CD14-positive monocyte (primary cell): ENCODE measurements at regions not wholly inside any gene's neighbourhood (a gene's known extent, or its start where the extent isn't known, plus 50 kb on each side); places are given as distances from the start of the nearest gene placed in this dataset.
"Not testable (repeated sequence)": the region's sequence is repeated elsewhere in the genome, so short reads cannot be mapped to it uniquely, and the experiment has no call there.

Experiments
- DNase-seq, 3 donors: peaks; one replicate each; pipeline ENCODE4 v3.0.0-alpha.2; 2011 to 2022
- H2AFZ ChIP-seq: 2 replicates; pipeline ENCODE4 v1.6.0; 2012; ENCODE audit warnings: mild to moderate bottlenecking, low read depth, low read length, inconsistent platforms; ENCODE audit not compliant: insufficient read depth, poor library complexity, severe bottlenecking
- H3K27ac ChIP-seq, 2 donors: 1 replicate in 1 of 2; 2 replicates in 1 of 2; pipeline ENCODE4 v1.5.1; 2012 to 2013; ENCODE audit warnings: low read length in 2 of 2, control low read depth in 1 of 2, inconsistent platforms in 1 of 2, low read depth in 1 of 2, mild to moderate bottlenecking in 1 of 2
- H3K27me3 ChIP-seq, 2 donors: one replicate each; pipeline versions ENCODE4 v1.6.0 to v1.6.1; 2011 to 2013; ENCODE audit warnings: low read length in 2 of 2; ENCODE audit not compliant: control insufficient read depth in 2 of 2, insufficient read depth in 2 of 2
- H3K36me3 ChIP-seq, 2 donors: replicated peaks in 1 of 2; 1 replicate in 1 of 2; 2 replicates in 1 of 2; pipeline versions ENCODE4 v1.5.1 to v1.6.1; 2012 to 2013; ENCODE audit warnings: low read length in 2 of 2, control low read depth in 1 of 2, inconsistent platforms in 1 of 2, mild to moderate bottlenecking in 1 of 2; ENCODE audit not compliant: insufficient read depth in 2 of 2, control insufficient read depth in 1 of 2
- H3K4me1 ChIP-seq, 2 donors: 1 replicate in 1 of 2; 2 replicates in 1 of 2; pipeline versions ENCODE4 v1.5.1 to v1.6.1; 2012 to 2013; ENCODE audit warnings: low read length in 2 of 2, control low read depth in 1 of 2, inconsistent platforms in 1 of 2, mild to moderate bottlenecking in 1 of 2, moderate library complexity in 1 of 2; ENCODE audit not compliant: insufficient read depth in 2 of 2, control insufficient read depth in 1 of 2
- H3K4me2 ChIP-seq: replicated peaks from 2 replicates; pipeline ENCODE3; 2012; ENCODE audit warnings: low read length, moderate library complexity, mild to moderate bottlenecking; ENCODE audit not compliant: poor library complexity, severe bottlenecking; ENCODE audit errors: extremely low read depth
- H3K4me3 ChIP-seq, 3 experiments: fragments of 200-600 bp in 1 of 3; sonication (generic) in 1 of 3; replicated peaks in 1 of 3; 1 replicate in 2 of 3; 2 replicates in 1 of 3; pipeline ENCODE4 v1.5.1; 2011 to 2013; ENCODE audit warnings: low read length in 3 of 3, mild to moderate bottlenecking in 3 of 3, control low read depth in 2 of 3, low read depth in 2 of 3, inconsistent platforms in 1 of 3, moderate library complexity in 1 of 3
- H3K79me2 ChIP-seq: 2 replicates; pipeline ENCODE4 v1.6.0; 2012; ENCODE audit warnings: mild to moderate bottlenecking, control low read depth, inconsistent platforms, low read length, moderate library complexity; ENCODE audit not compliant: insufficient read depth
- H3K9ac ChIP-seq: 2 replicates; pipeline ENCODE4 v1.6.0; 2017; ENCODE audit warnings: low read length, mild to moderate bottlenecking; ENCODE audit not compliant: insufficient read depth, poor library complexity, severe bottlenecking
- H3K9me3 ChIP-seq, 2 donors: replicated peaks in 1 of 2; 1 replicate in 1 of 2; 2 replicates in 1 of 2; pipeline versions ENCODE4 v1.5.1 to v1.6.1; 2012 to 2013; ENCODE audit warnings: low read length in 2 of 2, control low read depth in 1 of 2; ENCODE audit not compliant: control insufficient read depth in 1 of 2, insufficient read depth in 1 of 2
- H4K20me1 ChIP-seq: 2 replicates; pipeline ENCODE4 v1.6.0; 2012; ENCODE audit warnings: mild to moderate bottlenecking, low read length, control low read depth, moderate library complexity; ENCODE audit not compliant: insufficient read depth
- H3K27ac Mint-ChIP-seq, 7 donors: one replicate each; pipeline ENCODE4 v1.8.0; 2020; ENCODE audit warnings: mild to moderate bottlenecking in 7 of 7, mixed read lengths in 7 of 7, moderate library complexity in 6 of 7, inconsistent platforms in 2 of 7
- H3K27me3 Mint-ChIP-seq, 3 donors: one replicate each; pipeline ENCODE4 v1.8.0; 2021 to 2022; ENCODE audit warnings: low read depth in 3 of 3, mild to moderate bottlenecking in 3 of 3, mixed read lengths in 3 of 3, moderate library complexity in 3 of 3, inconsistent platforms in 1 of 3
- H3K36me3 Mint-ChIP-seq, 2 donors: one replicate each; pipeline ENCODE4 v1.8.0; 2020; ENCODE audit warnings: mixed read lengths in 2 of 2, inconsistent platforms in 1 of 2, mild to moderate bottlenecking in 1 of 2
- H3K4me1 Mint-ChIP-seq: one replicate; pipeline ENCODE4 v1.8.0; 2020; ENCODE audit warnings: mild to moderate bottlenecking, mixed read lengths
- H3K4me3 Mint-ChIP-seq, 2 donors: one replicate each; pipeline ENCODE4 v1.8.0; 2020; ENCODE audit warnings: mild to moderate bottlenecking in 2 of 2, mixed read lengths in 2 of 2, moderate library complexity in 1 of 2
- H3K9me3 Mint-ChIP-seq, 7 donors: one replicate each; pipeline ENCODE4 v1.8.0; 2020 to 2022; ENCODE audit warnings: mixed read lengths in 7 of 7, mild to moderate bottlenecking in 6 of 7, moderate library complexity in 6 of 7, inconsistent platforms in 2 of 7
- CTCF ChIP-seq: fragments of 200-600 bp; IDR thresholded peaks from one replicate; pipeline ENCODE4 v1.8.0; 2022; ENCODE audit warnings: antibody characterized with exemption, mild to moderate bottlenecking
- WGBS: methylation state at CpG from one replicate; pipeline ENCODE4 v1.1.5; 2013; ENCODE audit warnings: missing lambda C conversion rate; ENCODE audit not compliant: insufficient coverage; 5-methylcytosine and 5-hydroxymethylcytosine counted together
- intact Hi-C, 2 donors: fragments of 100-400 bp; cut with micrococcal nuclease; formaldehyde crosslinking; loops; one replicate each; pipeline versions ENCODE4 v1.15.0 to v1.15.1; 2023

GRCh38 chr11:23632293-23632692 lies 772.0 kb upstream of the CCDC179 start:
- Histone ChIP-seq H3K4me2 (no peak overlapping the region), H3K9me3 (peaks cover 0 to 4% of the 10 kb centered on the region in 2 donors), H3K4me3 (no peak overlapping the region), H3K27ac (no peak overlapping the region), H3K79me2 (no peaks in the 10 kb centered on the region), H2AFZ (no peak overlapping the region), H3K4me1 (no peaks in the 10 kb centered on the region), H4K20me1 (no peaks in the 10 kb centered on the region), H3K36me3 (no peaks in the 10 kb centered on the region), H3K27me3 (no peaks in the 10 kb centered on the region), H3K9ac (no peak overlapping the region)
- WGBS = no CpG with 5 or more reads among the region's 2 CpGs
- H3K36me3 Mint-ChIP-seq = no peaks in the 10 kb centered on the region
- peak overlapping the region in 1 of 7 donors; percentile 24 for H3K27ac Mint-ChIP-seq
- H3K27me3 Mint-ChIP-seq = peaks cover 0 to 2% (median 0%) of the 10 kb centered on the region in 3 donors
- intact Hi-C loops = no loop called here
- no peaks in the 10 kb centered on the region for H3K4me1 Mint-ChIP-seq
- H3K9me3 Mint-ChIP-seq = peaks cover 2 to 16% (median 4%) of the 10 kb centered on the region in 7 donors
- no peak overlapping the region for H3K4me3 Mint-ChIP-seq
- TF ChIP-seq CTCF = no peak
- no peak for DNase-seq

DNA sequence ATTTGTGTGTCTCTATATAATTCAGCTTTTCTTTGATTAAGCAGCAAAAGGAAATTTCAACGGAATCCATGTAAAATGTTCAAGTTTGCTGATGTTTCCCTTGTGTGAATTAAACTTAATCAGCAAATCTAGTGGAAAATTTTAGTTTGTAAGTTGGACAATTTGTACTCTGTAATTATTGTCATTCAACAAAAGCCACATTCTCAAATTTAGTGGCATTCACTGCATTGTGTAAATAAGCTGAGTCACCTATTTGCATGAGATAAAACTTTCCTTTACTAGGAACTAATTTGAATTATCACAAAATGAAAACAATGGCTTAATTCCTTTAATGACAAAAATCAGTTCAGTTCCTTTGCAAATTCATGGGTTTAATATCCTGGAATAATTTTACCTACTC lies 784.2 kb upstream of the CCDC179 start:
- Histone ChIP-seq H3K27me3 (no peaks in the 10 kb centered on the region), H3K9me3 (no peaks in the 10 kb centered on the region), H3K36me3 (no peaks in the 10 kb centered on the region), H2AFZ (no peak overlapping the region), H3K4me2 (no peak overlapping the region), H4K20me1 (no peaks in the 10 kb centered on the region), H3K27ac (no peak overlapping the region), H3K9ac (no peak overlapping the region), H3K79me2 (no peaks in the 10 kb centered on the region), H3K4me1 (no peaks in the 10 kb centered on the region), H3K4me3 (no peak overlapping the region)
- peaks cover 0 to 2% (median 1%) of the 10 kb centered on the region in 7 donors for H3K9me3 Mint-ChIP-seq
- H3K27ac Mint-ChIP-seq = no peak overlapping the region
- no peaks in the 10 kb centered on the region for H3K4me1 Mint-ChIP-seq
- intact Hi-C loops = no loop called here
- no peak for DNase-seq
- no peak overlapping the region for H3K4me3 Mint-ChIP-seq
- no peak for TF ChIP-seq CTCF
- H3K36me3 Mint-ChIP-seq = no peaks in the 10 kb centered on the region
- H3K27me3 Mint-ChIP-seq = no peaks in the 10 kb centered on the region
- no CpG with 5 or more reads among the region's 1 CpG for WGBS

DNA sequence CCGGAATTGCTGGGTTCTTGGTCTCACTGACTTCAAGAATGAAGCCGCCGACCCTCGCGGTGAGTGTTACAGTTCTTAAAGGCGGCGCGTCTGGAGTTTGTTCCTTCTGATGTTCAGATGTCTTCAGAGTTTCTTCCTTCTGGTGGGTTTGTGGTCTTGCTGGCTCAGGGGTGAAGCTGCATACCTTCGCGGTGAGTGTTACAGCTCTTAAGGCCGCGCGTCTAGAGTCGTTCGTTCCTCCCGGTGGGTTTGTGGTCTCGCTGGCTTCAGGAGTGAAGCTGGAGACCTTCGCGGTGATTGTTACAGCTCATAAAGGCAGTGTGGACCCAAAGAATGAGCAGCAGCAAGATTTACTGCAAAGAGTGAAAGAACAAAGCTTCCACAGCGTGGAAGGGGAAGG lies 792.1 kb upstream of the CCDC179 start:
- H2AFZ ChIP-seq, H3K79me2 ChIP-seq, H3K27me3 ChIP-seq, H3K4me2 ChIP-seq, H3K4me3 ChIP-seq, H3K36me3 Mint-ChIP-seq, H3K9ac ChIP-seq, H4K20me1 ChIP-seq, H3K27me3 Mint-ChIP-seq, H3K27ac Mint-ChIP-seq, H3K27ac ChIP-seq, intact Hi-C loops, H3K4me1 Mint-ChIP-seq, DNase-seq, H3K4me1 ChIP-seq, H3K36me3 ChIP-seq, H3K4me3 Mint-ChIP-seq: not testable (repeated sequence)
- WGBS = 94% methylated on average over 19 of the region's 20 CpGs
- peaks cover 0 to 17% of the 10 kb centered on the region in 2 donors for H3K9me3 ChIP-seq
- peaks cover 1 to 18% (median 6%) of the 10 kb centered on the region in 7 donors for H3K9me3 Mint-ChIP-seq
